GM12872 (cell line): ENCODE measurements at regions not wholly inside any gene's neighbourhood (a gene's known extent, or its start where the extent isn't known, plus 50 kb on each side); places are given as distances from the start of the nearest gene placed in this dataset.

ENCODE experiments used
- TF ChIP-seq, protein P1 (sequence below): IDR thresholded peaks from 3 replicates; pipeline ENCODE4 v1.5.1; 2011; ENCODE audit warnings: low read depth, mild to moderate bottlenecking, low read length, moderate library complexity; ENCODE audit not compliant: insufficient read depth

DNA sequence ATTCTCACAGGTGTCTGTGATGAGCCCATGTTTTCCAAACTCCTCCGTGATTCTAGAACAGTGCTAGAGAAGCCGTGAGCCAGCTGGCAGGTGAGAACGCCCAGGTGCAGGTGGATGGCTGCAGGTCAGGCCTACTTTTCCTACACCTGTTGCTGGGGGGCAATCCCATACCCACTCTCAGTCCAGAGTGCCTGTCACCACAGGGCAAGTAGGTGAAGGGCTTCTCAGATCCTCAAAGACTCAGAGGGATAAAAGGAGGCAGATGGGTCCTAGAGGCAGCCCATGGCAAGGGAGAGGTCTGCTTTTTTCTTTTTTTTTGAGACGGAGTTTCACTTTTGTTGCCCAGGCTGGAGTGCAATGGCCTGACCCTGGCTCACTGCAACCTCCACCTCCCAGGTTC, 50.7 kb upstream of the H6PD start:
- TF ChIP-seq, protein P1, sequence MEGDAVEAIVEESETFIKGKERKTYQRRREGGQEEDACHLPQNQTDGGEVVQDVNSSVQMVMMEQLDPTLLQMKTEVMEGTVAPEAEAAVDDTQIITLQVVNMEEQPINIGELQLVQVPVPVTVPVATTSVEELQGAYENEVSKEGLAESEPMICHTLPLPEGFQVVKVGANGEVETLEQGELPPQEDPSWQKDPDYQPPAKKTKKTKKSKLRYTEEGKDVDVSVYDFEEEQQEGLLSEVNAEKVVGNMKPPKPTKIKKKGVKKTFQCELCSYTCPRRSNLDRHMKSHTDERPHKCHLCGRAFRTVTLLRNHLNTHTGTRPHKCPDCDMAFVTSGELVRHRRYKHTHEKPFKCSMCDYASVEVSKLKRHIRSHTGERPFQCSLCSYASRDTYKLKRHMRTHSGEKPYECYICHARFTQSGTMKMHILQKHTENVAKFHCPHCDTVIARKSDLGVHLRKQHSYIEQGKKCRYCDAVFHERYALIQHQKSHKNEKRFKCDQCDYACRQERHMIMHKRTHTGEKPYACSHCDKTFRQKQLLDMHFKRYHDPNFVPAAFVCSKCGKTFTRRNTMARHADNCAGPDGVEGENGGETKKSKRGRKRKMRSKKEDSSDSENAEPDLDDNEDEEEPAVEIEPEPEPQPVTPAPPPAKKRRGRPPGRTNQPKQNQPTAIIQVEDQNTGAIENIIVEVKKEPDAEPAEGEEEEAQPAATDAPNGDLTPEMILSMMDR, result no peak

DNA sequence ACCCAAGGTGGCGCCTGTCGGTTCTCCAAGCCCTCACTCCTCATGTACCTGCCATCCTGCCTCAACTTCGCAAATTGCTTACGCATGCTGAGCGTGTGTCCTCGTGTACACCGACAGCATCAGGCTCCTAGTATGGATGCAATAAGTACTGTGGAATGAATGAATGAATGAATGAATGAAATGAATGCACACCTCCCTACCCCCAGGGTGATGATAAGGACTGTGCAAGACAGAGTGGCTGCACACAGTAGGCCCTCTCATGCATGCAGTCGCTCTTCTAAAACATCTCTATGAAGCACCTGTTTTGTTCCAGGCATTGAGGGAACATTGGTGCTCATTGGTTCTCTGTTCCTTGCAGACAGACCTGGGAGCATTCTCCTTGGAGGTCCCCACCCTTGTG, 49.8 kb upstream of the H6PD start:
- TF ChIP-seq, protein P1, result no peak
